CD1c-positive myeloid dendritic cell (primary cell): ENCODE measurements at regions not wholly inside any gene's neighbourhood (a gene's known extent, or its start where the extent isn't known, plus 50 kb on each side); places are given as distances from the start of the nearest gene placed in this dataset.
"Not testable (repeated sequence)": the region's sequence is repeated elsewhere in the genome, so short reads cannot be mapped to it uniquely, and the experiment has no call there.

Experiments
- DNase-seq: peaks from one replicate; pipeline ENCODE4 v3.0.0-alpha.2; 2016; ENCODE audit errors: extremely low spot score

GRCh38 chr2:76008001-76008702 is 297.4 kb upstream of the GCFC2 start:
- DNase-seq = no peak

GRCh38 chr2:76000425-76000824 is 289.7 kb upstream of the GCFC2 start:
- DNase-seq = no peak

DNA sequence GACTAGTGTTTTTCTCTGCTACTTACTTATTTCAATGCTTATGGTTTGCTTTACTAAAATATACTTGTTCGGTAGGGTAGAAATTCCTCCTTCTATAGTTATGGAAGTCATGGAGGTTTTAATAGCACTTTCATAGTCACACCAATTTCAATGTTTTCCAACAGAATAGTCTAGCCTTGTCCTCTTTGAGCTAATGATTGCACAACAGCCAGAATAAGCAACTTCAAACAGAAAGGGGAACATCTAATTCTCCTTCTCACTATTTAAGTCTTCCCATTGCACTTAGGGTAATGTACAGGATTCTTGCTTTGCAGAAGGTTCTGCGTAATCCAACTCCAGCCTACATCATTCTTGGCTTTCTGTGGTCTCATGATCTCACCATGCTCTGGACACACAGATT is 287.7 kb upstream of the GCFC2 start:
- no peak for DNase-seq

- no peak for DNase-seq
Measured at GRCh38 chr2:75994759-75995158, 284.0 kb upstream of the GCFC2 start.

GRCh38 chr2:75988622-75989021 is 277.9 kb upstream of the GCFC2 start:
- DNase-seq = not testable (repeated sequence)

DNA sequence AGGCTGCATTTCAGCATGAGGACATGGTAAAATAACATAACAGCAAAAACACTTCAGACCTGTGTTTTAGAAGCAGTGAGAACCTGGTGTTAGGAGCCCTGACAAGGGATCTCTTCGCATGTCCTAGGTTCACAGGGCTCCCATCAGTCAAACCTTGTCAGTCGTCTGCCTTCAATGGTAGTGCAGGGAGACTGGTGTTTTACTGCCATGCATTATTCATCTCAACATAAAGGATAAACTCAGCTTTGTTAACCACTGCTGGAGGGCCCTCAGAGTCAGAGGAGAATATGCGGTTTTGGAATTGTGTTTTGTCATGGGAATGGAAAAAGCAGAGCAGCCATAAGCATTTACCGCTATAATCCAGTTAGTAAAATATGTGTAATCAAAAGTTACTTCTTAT is 275.9 kb upstream of the GCFC2 start:
- DNase-seq = no peak

- no peak for DNase-seq
Measured at GRCh38 chr2:75982719-75983118, 272.0 kb upstream of the GCFC2 start.

- DNase-seq = no peak
Measured at GRCh38 chr2:75964646-75965045, 253.9 kb upstream of the GCFC2 start.

- DNase-seq = no peak
Measured at GRCh38 chr2:75960472-75961009, 249.8 kb upstream of the GCFC2 start.

- DNase-seq = no peak
Measured at GRCh38 chr2:75959724-75960471, 249.2 kb upstream of the GCFC2 start.

DNA sequence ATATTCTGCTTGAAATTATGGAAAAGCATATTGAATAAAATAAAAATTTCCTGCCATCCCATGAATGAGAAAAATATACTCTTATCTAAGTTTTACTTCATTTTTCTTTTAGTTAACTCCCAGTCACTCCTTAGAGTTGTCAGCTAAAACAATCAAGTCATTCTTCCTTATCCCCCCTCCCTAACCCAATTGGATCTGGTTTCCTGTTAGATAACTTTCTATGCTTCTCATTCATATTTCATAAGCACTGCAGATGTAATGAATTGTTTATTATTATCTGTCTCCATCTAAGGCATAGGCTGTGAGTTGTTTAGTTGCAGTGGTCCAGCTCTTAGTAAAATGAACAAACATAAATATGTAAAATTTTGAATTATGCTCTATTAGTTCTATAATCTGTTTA is 244.0 kb upstream of the GCFC2 start:
- DNase-seq = no peak

DNA sequence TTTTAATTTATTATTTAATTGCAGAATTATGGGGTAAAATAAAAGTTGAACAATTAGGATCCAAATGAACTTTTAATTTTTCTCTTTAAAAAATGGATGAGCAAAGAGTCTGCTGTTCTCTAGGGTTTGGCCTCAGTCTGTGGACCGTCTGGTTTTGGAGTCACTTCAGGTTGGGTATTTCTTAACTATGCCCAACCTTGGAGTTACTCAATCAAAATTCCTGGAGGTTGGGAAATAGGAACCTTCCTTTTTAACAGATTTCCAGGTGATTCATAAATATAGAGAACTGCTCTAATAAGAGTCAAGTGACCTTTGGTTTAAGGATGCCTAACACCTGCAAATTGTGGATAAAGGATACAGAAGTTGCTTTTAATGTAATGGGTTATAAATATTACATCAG is 241.5 kb upstream of the GCFC2 start:
- DNase-seq = no peak

- no peak for DNase-seq
Measured at GRCh38 chr2:75949385-75950030, 238.8 kb upstream of the GCFC2 start.

DNA sequence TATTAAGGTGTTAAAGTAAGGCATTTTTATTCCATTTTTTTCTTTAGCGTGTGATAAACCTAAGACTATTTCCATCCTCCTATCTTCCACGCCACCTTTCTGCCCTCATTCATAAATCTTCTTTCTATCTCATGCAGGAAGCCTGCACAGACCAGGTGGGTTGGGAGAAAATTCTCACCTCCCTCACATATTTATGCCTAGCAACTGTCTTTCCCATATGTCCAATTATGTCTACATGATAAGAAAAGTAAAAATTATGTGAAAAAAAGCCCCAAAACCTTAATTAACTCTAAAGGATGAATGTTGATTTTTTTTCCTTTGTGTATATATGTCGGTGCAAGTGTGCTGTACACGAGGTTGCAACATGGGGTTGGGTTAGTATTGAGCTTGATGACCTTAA is 225.6 kb upstream of the GCFC2 start:
- DNase-seq = no peak

- no peak for DNase-seq
Measured at GRCh38 chr2:75932996-75933395, 222.3 kb upstream of the GCFC2 start.

DNA sequence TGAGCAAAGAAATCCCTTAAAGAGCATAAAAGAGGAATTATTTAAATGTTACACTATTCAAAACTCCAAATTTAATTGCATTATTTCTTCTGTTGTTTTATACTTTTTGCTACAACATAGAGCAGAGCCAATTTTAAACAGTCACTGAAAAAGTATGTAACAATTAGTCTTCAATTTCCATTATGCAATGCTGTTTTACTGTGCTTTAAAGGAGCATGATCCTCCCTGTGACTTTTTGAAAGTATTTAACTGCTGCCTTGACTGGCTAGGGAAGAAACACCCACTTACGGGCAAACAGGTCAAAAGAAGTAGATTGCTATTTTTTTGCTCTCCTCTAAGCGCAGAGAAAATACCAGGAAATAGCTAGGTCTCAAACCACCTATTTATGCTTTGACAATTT is 217.4 kb upstream of the GCFC2 start:
- no peak for DNase-seq

DNA sequence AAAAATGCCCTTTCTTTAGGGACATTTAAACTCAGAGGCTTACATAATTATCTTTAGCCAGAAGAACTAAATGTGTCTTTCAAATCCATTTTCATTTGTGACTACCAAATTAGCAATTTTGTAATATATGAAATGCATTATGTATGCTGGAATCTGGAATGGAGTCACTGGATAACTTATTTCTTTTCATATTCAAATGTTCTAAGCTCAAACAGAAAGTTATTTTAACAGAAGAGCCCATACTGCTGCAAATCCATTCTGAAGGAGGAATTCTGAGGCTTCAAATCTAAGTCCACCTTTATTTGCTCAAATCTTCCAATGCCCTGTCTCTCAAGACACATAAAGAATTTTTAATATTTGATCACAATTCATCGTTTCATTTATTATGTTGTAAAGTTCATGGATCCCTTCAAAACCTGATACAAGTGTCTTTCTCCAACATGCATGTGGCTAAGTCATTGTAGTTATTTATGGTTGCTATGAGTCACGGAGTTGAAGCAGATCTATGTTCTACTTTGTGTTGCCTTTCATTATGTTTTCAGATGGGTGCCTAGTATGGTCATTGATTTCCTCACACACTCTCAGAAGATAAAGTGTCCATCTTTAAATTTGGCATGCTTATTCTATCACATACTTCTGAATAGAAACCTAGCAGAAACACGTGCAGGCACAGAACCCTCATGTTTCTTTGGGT is 214.8 kb upstream of the GCFC2 start:
- no peak for DNase-seq

DNA sequence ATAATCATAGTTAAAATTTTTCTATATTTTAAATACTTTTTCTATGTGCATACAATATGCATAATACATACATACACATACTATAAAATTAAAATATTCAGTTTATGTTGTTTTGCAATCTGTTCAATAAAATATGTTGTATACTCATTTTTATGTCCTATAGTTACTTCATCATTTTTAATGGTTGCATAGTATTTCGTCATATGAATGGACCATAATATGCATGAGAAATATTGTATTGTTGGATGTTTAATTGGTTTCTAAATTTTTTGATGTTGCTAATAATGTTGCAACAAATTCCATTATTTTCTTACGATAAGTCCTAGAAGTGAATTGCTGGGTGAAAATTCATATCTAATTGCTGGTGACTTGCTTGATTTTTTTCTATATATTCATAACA is 211.5 kb upstream of the GCFC2 start:
- DNase-seq = no peak

- no peak for DNase-seq
Measured at GRCh38 chr2:75920859-75921551, 210.3 kb upstream of the GCFC2 start.

DNA sequence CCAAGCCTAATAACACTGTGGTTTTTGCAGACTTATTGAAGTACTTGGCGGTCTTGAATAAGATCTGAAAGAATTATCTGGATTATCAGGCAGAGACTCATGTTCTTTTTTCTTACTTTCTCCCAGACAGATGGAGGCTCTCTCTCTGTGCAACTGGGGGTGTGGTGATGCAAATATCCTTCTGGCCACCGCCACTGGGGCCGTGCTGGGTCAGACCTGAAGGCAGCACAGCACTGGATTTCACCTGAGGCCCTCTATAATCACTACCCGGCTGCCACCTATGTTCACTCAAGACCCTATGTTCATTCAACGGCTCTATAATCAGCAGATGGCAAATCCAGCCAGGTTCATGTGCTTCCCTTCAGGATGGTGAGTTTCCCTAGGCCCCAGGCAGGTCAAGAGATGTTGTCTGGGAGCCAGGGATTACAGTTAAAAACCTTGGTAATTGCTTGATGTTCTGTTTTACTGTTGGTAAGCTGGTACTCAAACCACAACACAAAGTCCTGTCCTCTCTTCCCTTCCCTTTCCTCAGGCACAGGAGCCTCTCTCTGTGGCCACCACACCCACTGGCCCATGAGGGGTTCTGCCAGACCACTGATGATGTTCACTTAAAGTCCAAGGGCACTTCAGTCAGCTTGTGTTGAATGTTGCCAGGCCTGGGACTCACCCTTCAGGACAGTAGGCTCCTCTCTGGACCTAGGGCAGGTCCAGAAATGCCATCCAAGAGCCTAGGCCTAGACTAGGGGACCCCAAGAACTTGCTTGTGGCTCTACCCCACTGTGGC is 205.3 kb upstream of the GCFC2 start:
- DNase-seq = no peak
